SJCRH30 (cell line): ENCODE measurements at regions not wholly inside any gene's neighbourhood (a gene's known extent, or its start where the extent isn't known, plus 50 kb on each side); places are given as distances from the start of the nearest gene placed in this dataset.

Experiments
- DNase-seq, 2 experiments: peaks; one replicate each; pipeline ENCODE4 v3.0.0-alpha.2; 2015 to 2020
- H3K27ac ChIP-seq: fragments of 250-450 bp; sonication (Bioruptor Pico); 2 replicates; pipeline ENCODE4 v1.5.1; 2020; ENCODE audit warnings: mild to moderate bottlenecking, moderate library complexity
- H3K27me3 ChIP-seq: fragments of 250-450 bp; sonication (Bioruptor Pico); 2 replicates; pipeline ENCODE4 v1.5.1; 2020; ENCODE audit warnings: mild to moderate bottlenecking, moderate library complexity
- H3K36me3 ChIP-seq: fragments of 250-450 bp; sonication (Bioruptor Pico); 2 replicates; pipeline ENCODE4 v1.5.1; 2020; ENCODE audit warnings: mild to moderate bottlenecking, moderate library complexity
- H3K4me1 ChIP-seq: fragments of 250-450 bp; sonication (Bioruptor Pico); 2 replicates; pipeline ENCODE4 v1.5.1; 2020; ENCODE audit warnings: mild to moderate bottlenecking, moderate library complexity
- H3K4me3 ChIP-seq: fragments of 250-450 bp; sonication (Bioruptor Pico); 2 replicates; pipeline ENCODE4 v1.5.1; 2020; ENCODE audit warnings: mild to moderate bottlenecking, moderate library complexity
- H3K9me3 ChIP-seq: fragments of 250-450 bp; sonication (Bioruptor Pico); replicated peaks from 2 replicates; pipeline ENCODE4 v1.5.1; 2020; ENCODE audit warnings: mild to moderate bottlenecking, moderate library complexity

- Histone ChIP-seq H3K36me3 (no peaks in the 10 kb centered on the region), H3K9me3 (no peaks in the 10 kb centered on the region), H3K27ac (no peak overlapping the region), H3K4me1 (no peaks in the 10 kb centered on the region), H3K27me3 (no peaks in the 10 kb centered on the region), H3K4me3 (no peak overlapping the region)
- DNase-seq: no peak
These were observed 150.9 kb upstream of the COBL start for GRCh38 chr7:51467384-51468017.

GRCh38 chr7:51459809-51460208 lies 143.2 kb upstream of the COBL start:
- Histone ChIP-seq H3K27ac (no peak overlapping the region), H3K4me1 (no peaks in the 10 kb centered on the region), H3K4me3 (no peak overlapping the region), H3K9me3 (no peaks in the 10 kb centered on the region), H3K36me3 (no peaks in the 10 kb centered on the region), H3K27me3 (no peaks in the 10 kb centered on the region)
- no peak for DNase-seq

- no peak overlapping the region for H3K27ac ChIP-seq
- no peak for DNase-seq
- no peaks in the 10 kb centered on the region for H3K36me3 ChIP-seq
These were observed 142.1 kb upstream of the COBL start for GRCh38 chr7:51458693-51459092.

GRCh38 chr7:51457079-51457478 lies 140.5 kb upstream of the COBL start:
- Histone ChIP-seq H3K4me1 (no peaks in the 10 kb centered on the region), H3K27me3 (peaks cover 3% of the 10 kb centered on the region; the same call in 1 of the 2 replicates), H3K9me3 (no peaks in the 10 kb centered on the region), H3K27ac (no peak overlapping the region), H3K4me3 (no peak overlapping the region), H3K36me3 (no peaks in the 10 kb centered on the region)
- no peak for DNase-seq

More at GRCh38 chr7:51458693-51459092, 142.1 kb upstream of the COBL start:
- Histone ChIP-seq H3K4me1 (no peaks in the 10 kb centered on the region), H3K27me3 (no peaks in the 10 kb centered on the region), H3K4me3 (no peak overlapping the region), H3K9me3 (no peaks in the 10 kb centered on the region)

GRCh38 chr7:51456431-51457060 lies 139.9 kb upstream of the COBL start:
- Histone ChIP-seq H3K27ac (no peak overlapping the region), H3K4me1 (no peaks in the 10 kb centered on the region), H3K36me3 (no peaks in the 10 kb centered on the region), H3K27me3 (peaks cover 3% of the 10 kb centered on the region; the same call in 1 of the 2 replicates), H3K9me3 (no peaks in the 10 kb centered on the region), H3K4me3 (no peak overlapping the region)
- DNase-seq: no peak

GRCh38 chr7:51455948-51456347 lies 139.3 kb upstream of the COBL start:
- Histone ChIP-seq H3K27ac (no peak overlapping the region), H3K9me3 (no peaks in the 10 kb centered on the region), H3K4me3 (no peak overlapping the region), H3K4me1 (no peaks in the 10 kb centered on the region), H3K27me3 (peaks cover 3% of the 10 kb centered on the region; the same call in 1 of the 2 replicates), H3K36me3 (no peaks in the 10 kb centered on the region)
- peak in 1 of 2 experiments; percentile 11 for DNase-seq

- Histone ChIP-seq H3K4me3 (no peak overlapping the region), H3K27ac (no peak overlapping the region), H3K36me3 (no peaks in the 10 kb centered on the region), H3K27me3 (peaks cover 3% of the 10 kb centered on the region; the same call in 1 of the 2 replicates), H3K9me3 (no peaks in the 10 kb centered on the region), H3K4me1 (no peaks in the 10 kb centered on the region)
- DNase-seq: no peak
These were observed 138.9 kb upstream of the COBL start for GRCh38 chr7:51455513-51455912.

- no peak for DNase-seq
- H3K4me1 ChIP-seq: no peaks in the 10 kb centered on the region
- no peak overlapping the region for H3K27ac ChIP-seq
- no peak overlapping the region for H3K4me3 ChIP-seq
- no peaks in the 10 kb centered on the region for H3K9me3 ChIP-seq
- no peaks in the 10 kb centered on the region for H3K36me3 ChIP-seq
- H3K27me3 ChIP-seq: peaks cover 3% of the 10 kb centered on the region; the same call in 1 of the 2 replicates
These were observed 138.5 kb upstream of the COBL start for GRCh38 chr7:51455086-51455485.

GRCh38 chr7:51452694-51453093 lies 136.1 kb upstream of the COBL start:
- DNase-seq: no peak
- Histone ChIP-seq H3K4me1 (no peaks in the 10 kb centered on the region), H3K27ac (no peak overlapping the region), H3K27me3 (peaks cover 3% of the 10 kb centered on the region; the same call in 1 of the 2 replicates), H3K36me3 (no peaks in the 10 kb centered on the region), H3K9me3 (no peaks in the 10 kb centered on the region), H3K4me3 (no peak overlapping the region)

- H3K36me3 ChIP-seq: no peaks in the 10 kb centered on the region
- no peak for DNase-seq
- H3K27me3 ChIP-seq: peaks cover 6% of the 10 kb centered on the region; the same call in 1 of the 2 replicates
- no peak overlapping the region for H3K27ac ChIP-seq
- no peaks in the 10 kb centered on the region for H3K9me3 ChIP-seq
- no peak overlapping the region for H3K4me3 ChIP-seq
- no peaks in the 10 kb centered on the region for H3K4me1 ChIP-seq
These were observed 135.3 kb upstream of the COBL start for GRCh38 chr7:51451751-51452476.

GRCh38 chr7:51450541-51450940 lies 133.9 kb upstream of the COBL start:
- no peak overlapping the region for H3K4me3 ChIP-seq
- no peaks in the 10 kb centered on the region for H3K4me1 ChIP-seq
- no peak for DNase-seq
- no peaks in the 10 kb centered on the region for H3K36me3 ChIP-seq
- H3K9me3 ChIP-seq: no peaks in the 10 kb centered on the region
- H3K27me3 ChIP-seq: peaks cover 6% of the 10 kb centered on the region; the same call in 1 of the 2 replicates
- H3K27ac ChIP-seq: no peak overlapping the region

GRCh38 chr7:51446785-51447184 lies 130.2 kb upstream of the COBL start:
- no peaks in the 10 kb centered on the region for H3K4me1 ChIP-seq
- no peak overlapping the region for H3K27ac ChIP-seq

GRCh38 chr7:51446356-51446755 lies 129.7 kb upstream of the COBL start:
- no peaks in the 10 kb centered on the region for H3K36me3 ChIP-seq
- H3K27me3 ChIP-seq: peaks cover 3% of the 10 kb centered on the region; the same call in 1 of the 2 replicates
- H3K9me3 ChIP-seq: no peaks in the 10 kb centered on the region
- no peak for DNase-seq
- H3K4me1 ChIP-seq: no peaks in the 10 kb centered on the region
- H3K27ac ChIP-seq: no peak overlapping the region
- H3K4me3 ChIP-seq: no peak overlapping the region

More at GRCh38 chr7:51446785-51447184, 130.2 kb upstream of the COBL start:
- no peak for DNase-seq
- Histone ChIP-seq H3K36me3 (no peaks in the 10 kb centered on the region), H3K9me3 (no peaks in the 10 kb centered on the region), H3K27me3 (peaks cover 3% of the 10 kb centered on the region; the same call in 1 of the 2 replicates), H3K4me3 (no peak overlapping the region)

GRCh38 chr7:51444936-51445335 lies 128.3 kb upstream of the COBL start:
- no peak overlapping the region for H3K27ac ChIP-seq
- DNase-seq: no peak
- no peak overlapping the region for H3K4me3 ChIP-seq

GRCh38 chr7:51430480-51431086 lies 114.0 kb upstream of the COBL start:
- no peak overlapping the region for H3K4me3 ChIP-seq
- DNase-seq: peak; percentile 36 to 78

More at GRCh38 chr7:51444936-51445335, 128.3 kb upstream of the COBL start:
- no peaks in the 10 kb centered on the region for H3K36me3 ChIP-seq
- no peaks in the 10 kb centered on the region for H3K4me1 ChIP-seq
- peaks cover 3% of the 10 kb centered on the region; the same call in 1 of the 2 replicates for H3K27me3 ChIP-seq
- no peaks in the 10 kb centered on the region for H3K9me3 ChIP-seq

More at GRCh38 chr7:51430480-51431086, 114.0 kb upstream of the COBL start:
- H3K27ac ChIP-seq: no peak overlapping the region
- H3K4me1 ChIP-seq: no peaks in the 10 kb centered on the region
- no peaks in the 10 kb centered on the region for H3K27me3 ChIP-seq
- no peaks in the 10 kb centered on the region for H3K9me3 ChIP-seq
- no peaks in the 10 kb centered on the region for H3K36me3 ChIP-seq
